Loucy (cell line): ENCODE measurements at regions not wholly inside any gene's neighbourhood (a gene's known extent, or its start where the extent isn't known, plus 50 kb on each side); places are given as distances from the start of the nearest gene placed in this dataset.

Experiments
- H2AFZ ChIP-seq: fragments of 200-600 bp; sonication (generic); 2 replicates; pipeline ENCODE4 v1.6.0; 2016; ENCODE audit warnings: antibody characterized with exemption, mild to moderate bottlenecking, low read length, moderate library complexity
- H3F3A ChIP-seq: fragments of 200-600 bp; 2 replicates; pipeline ENCODE4 v1.6.0; 2016; ENCODE audit warnings: antibody characterized with exemption, low read depth, mild to moderate bottlenecking
- H3K27me3 ChIP-seq: fragments of 200-600 bp; sonication (generic); 2 replicates; pipeline ENCODE4 v1.6.1; 2014; ENCODE audit warnings: low read length, mild to moderate bottlenecking; ENCODE audit not compliant: insufficient read depth, poor library complexity, severe bottlenecking
- H3K36me3 ChIP-seq: fragments of 200-600 bp; sonication (generic); 2 replicates; pipeline ENCODE4 v1.6.1; 2016; ENCODE audit warnings: low read length; ENCODE audit not compliant: insufficient read depth
- H3K4me1 ChIP-seq: fragments of 200-600 bp; sonication (generic); 2 replicates; pipeline ENCODE4 v1.5.1; 2014; ENCODE audit warnings: low read length, mild to moderate bottlenecking; ENCODE audit not compliant: insufficient read depth, poor library complexity, severe bottlenecking
- H3K4me2 ChIP-seq: fragments of 200-600 bp; sonication (generic); 2 replicates; pipeline ENCODE4 v1.6.0; 2014; ENCODE audit warnings: antibody characterized with exemption, low read length, low read depth, mild to moderate bottlenecking; ENCODE audit not compliant: poor library complexity, severe bottlenecking
- H3K4me3 ChIP-seq: fragments of 200-600 bp; sonication (generic); 2 replicates; pipeline ENCODE4 v1.5.1; 2014; ENCODE audit warnings: low read length, mild to moderate bottlenecking, mixed read lengths; ENCODE audit not compliant: poor library complexity, severe bottlenecking
- H3K79me2 ChIP-seq: fragments of 200-600 bp; sonication (generic); 2 replicates; pipeline ENCODE4 v1.6.1; 2014; ENCODE audit warnings: low read length; ENCODE audit not compliant: insufficient read depth
- H3K9ac ChIP-seq: fragments of 200-600 bp; sonication (generic); 2 replicates; pipeline ENCODE4 v1.6.0; 2014; ENCODE audit warnings: mild to moderate bottlenecking, low read depth, low read length, moderate library complexity; ENCODE audit not compliant: poor library complexity, severe bottlenecking
- H3K9me2 ChIP-seq: fragments of 200-600 bp; sonication (generic); replicated peaks from 2 replicates; pipeline ENCODE4 v1.6.1; 2016; ENCODE audit warnings: low read depth, low read length, mixed read lengths
- H3K9me3 ChIP-seq: fragments of 200-600 bp; sonication (generic); 2 replicates; pipeline ENCODE4 v1.6.1; 2014; ENCODE audit warnings: mild to moderate bottlenecking, antibody characterized with exemption, low read length, low read depth; ENCODE audit not compliant: insufficient read depth
- H4K20me1 ChIP-seq: fragments of 200-600 bp; sonication (generic); 2 replicates; pipeline ENCODE4 v1.6.0; 2014; ENCODE audit warnings: antibody characterized with exemption, low read length, mild to moderate bottlenecking; ENCODE audit not compliant: insufficient read depth, poor library complexity, severe bottlenecking
- CTCF ChIP-seq: fragments of 200-600 bp; sonication (generic); conservative IDR thresholded peaks from 2 replicates; pipeline ENCODE4 v1.5.1; 2014; ENCODE audit warnings: mild to moderate bottlenecking, antibody characterized with exemption, low read length
- EZH2phosphoT487 ChIP-seq: fragments of 200-600 bp; IDR thresholded peaks from 2 replicates; pipeline ENCODE4 v1.6.1; 2018; ENCODE audit warnings: antibody characterized with exemption, mild to moderate bottlenecking, moderate library complexity, borderline replicate concordance

GRCh38 chr1:79375352-79375751, 368.8 kb upstream of the ADGRL4 start:
- no peaks in the 10 kb centered on the region for H3F3A ChIP-seq
- no peaks in the 10 kb centered on the region for H3K9me3 ChIP-seq
- no peaks in the 10 kb centered on the region for H3K79me2 ChIP-seq
- H3K27me3 ChIP-seq = no peaks in the 10 kb centered on the region
- no peak overlapping the region for H3K4me2 ChIP-seq
- no peaks in the 10 kb centered on the region for H3K4me1 ChIP-seq
- no peaks in the 10 kb centered on the region for H3K9me2 ChIP-seq
- H3K36me3 ChIP-seq = no peaks in the 10 kb centered on the region
- no peak overlapping the region for H3K4me3 ChIP-seq
- no peaks in the 10 kb centered on the region for H4K20me1 ChIP-seq
- no peak overlapping the region for H3K9ac ChIP-seq
- H2AFZ ChIP-seq = no peak overlapping the region
- TF ChIP-seq CTCF (no peak), EZH2phosphoT487 (no peak)

- H3K9ac ChIP-seq = no peak overlapping the region
- H3K4me2 ChIP-seq = no peak overlapping the region
- no peaks in the 10 kb centered on the region for H3K4me1 ChIP-seq
- H3F3A ChIP-seq = no peaks in the 10 kb centered on the region
- no peaks in the 10 kb centered on the region for H4K20me1 ChIP-seq
- H3K36me3 ChIP-seq = no peaks in the 10 kb centered on the region
- H3K79me2 ChIP-seq = no peaks in the 10 kb centered on the region
- H3K27me3 ChIP-seq = no peaks in the 10 kb centered on the region
- H3K9me3 ChIP-seq = no peaks in the 10 kb centered on the region
- TF ChIP-seq CTCF (no peak), EZH2phosphoT487 (no peak)
- no peak overlapping the region for H2AFZ ChIP-seq
- no peak overlapping the region for H3K4me3 ChIP-seq
- no peaks in the 10 kb centered on the region for H3K9me2 ChIP-seq
Measured at GRCh38 chr1:79374397-79374796, 367.9 kb upstream of the ADGRL4 start.

- no peaks in the 10 kb centered on the region for H3K9me2 ChIP-seq
Measured at GRCh38 chr1:79373481-79374125, 367.1 kb upstream of the ADGRL4 start.

More at GRCh38 chr1:79373481-79374125, 367.1 kb upstream of the ADGRL4 start:
- H3K9ac ChIP-seq = no peak overlapping the region
- TF ChIP-seq CTCF (no peak), EZH2phosphoT487 (no peak)
- no peak overlapping the region for H2AFZ ChIP-seq
- no peaks in the 10 kb centered on the region for H3K27me3 ChIP-seq
- no peaks in the 10 kb centered on the region for H3K9me3 ChIP-seq
- H3K4me2 ChIP-seq = no peak overlapping the region
- no peaks in the 10 kb centered on the region for H3K79me2 ChIP-seq
- H3K4me3 ChIP-seq = no peak overlapping the region
- H3K4me1 ChIP-seq = no peaks in the 10 kb centered on the region
- H3F3A ChIP-seq = no peaks in the 10 kb centered on the region
- H4K20me1 ChIP-seq = no peaks in the 10 kb centered on the region
- H3K36me3 ChIP-seq = no peaks in the 10 kb centered on the region
